Fibroblast of lung (primary cell): ENCODE measurements at regions not wholly inside any gene's neighbourhood (a gene's known extent, or its start where the extent isn't known, plus 50 kb on each side); places are given as distances from the start of the nearest gene placed in this dataset.

ENCODE experiments used
- CTCF ChIP-seq, 2 donors: IDR thresholded peaks in 1 of 2; conservative IDR thresholded peaks in 1 of 2; 1 replicate in 1 of 2; 2 replicates in 1 of 2; pipeline ENCODE4 v1.5.1; 2011 to 2012; ENCODE audit warnings: low read length in 2 of 2, control low read depth in 1 of 2, inconsistent platforms in 1 of 2, low read depth in 1 of 2, mild to moderate bottlenecking in 1 of 2
- EZH2 ChIP-seq: IDR thresholded peaks from 2 replicates; pipeline ENCODE4 v1.5.1; 2012; ENCODE audit warnings: low read length, control low read depth, mild to moderate bottlenecking; ENCODE audit errors: missing control alignments

GRCh38 chr5:166031926-166032325 lies 2259.5 kb upstream of the WWC1 start:
- no peak for TF ChIP-seq CTCF (conservative IDR thresholded peaks at IDR 0.05 in 1 of 2, IDR thresholded peaks at IDR 0.05 in 1 of 2; ENCODE audit: low read depth in 1 of 2, low read length in 2 of 2)
- TF ChIP-seq EZH2, result no peak
